Tibial nerve (tissue), 4 donors: ENCODE measurements at regions not wholly inside any gene's neighbourhood (a gene's known extent, or its start where the extent isn't known, plus 50 kb on each side); places are given as distances from the start of the nearest gene placed in this dataset.

Experiments used
- EP300 ChIP-seq, 2 donors: sonication (generic); formaldehyde crosslinking; IDR thresholded peaks; one replicate each; pipeline ENCODE4 v1.6.1; 2017; ENCODE audit warnings: antibody characterized with exemption in 2 of 2, mild to moderate bottlenecking in 1 of 2
- TF ChIP-seq, protein P1 (sequence below), 5 experiments: fragments of 200-600 bp in 3 of 5; fragments of 450-650 bp in 2 of 5; sonication (generic) in 3 of 5; IDR thresholded peaks; one replicate each; pipeline ENCODE4 v1.5.1; 2016 to 2019; ENCODE audit warnings: antibody characterized with exemption in 5 of 5, mild to moderate bottlenecking in 3 of 5, moderate library complexity in 2 of 5

DNA sequence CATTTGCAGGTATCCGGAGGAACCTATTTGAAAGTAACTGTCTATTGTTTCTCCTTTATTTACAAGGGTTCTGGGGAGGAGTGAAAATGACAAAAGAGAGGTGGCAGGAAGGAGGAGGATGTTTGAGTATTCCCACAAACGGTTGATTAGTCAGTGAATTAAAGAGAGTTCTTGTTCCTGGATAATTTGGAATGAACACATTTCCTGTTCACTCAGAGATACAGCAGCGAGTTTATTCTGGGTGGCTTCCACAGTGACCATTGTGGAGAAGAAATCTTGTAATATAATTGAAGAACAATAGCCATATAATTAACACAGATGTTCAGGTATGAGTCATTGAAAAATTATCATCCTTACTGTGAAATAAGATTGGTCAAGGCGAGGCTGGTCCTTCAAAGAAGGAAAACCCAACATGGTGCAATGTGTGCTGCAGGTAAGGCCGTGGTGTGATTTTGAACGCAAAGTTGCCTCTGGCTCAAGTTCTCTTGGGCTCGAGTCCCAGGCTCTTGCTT is 77.3 kb downstream of the NFKBIZ start:
- TF ChIP-seq EP300 (IDR thresholded peaks at IDR 0.05): no peak
- TF ChIP-seq, protein P1, sequence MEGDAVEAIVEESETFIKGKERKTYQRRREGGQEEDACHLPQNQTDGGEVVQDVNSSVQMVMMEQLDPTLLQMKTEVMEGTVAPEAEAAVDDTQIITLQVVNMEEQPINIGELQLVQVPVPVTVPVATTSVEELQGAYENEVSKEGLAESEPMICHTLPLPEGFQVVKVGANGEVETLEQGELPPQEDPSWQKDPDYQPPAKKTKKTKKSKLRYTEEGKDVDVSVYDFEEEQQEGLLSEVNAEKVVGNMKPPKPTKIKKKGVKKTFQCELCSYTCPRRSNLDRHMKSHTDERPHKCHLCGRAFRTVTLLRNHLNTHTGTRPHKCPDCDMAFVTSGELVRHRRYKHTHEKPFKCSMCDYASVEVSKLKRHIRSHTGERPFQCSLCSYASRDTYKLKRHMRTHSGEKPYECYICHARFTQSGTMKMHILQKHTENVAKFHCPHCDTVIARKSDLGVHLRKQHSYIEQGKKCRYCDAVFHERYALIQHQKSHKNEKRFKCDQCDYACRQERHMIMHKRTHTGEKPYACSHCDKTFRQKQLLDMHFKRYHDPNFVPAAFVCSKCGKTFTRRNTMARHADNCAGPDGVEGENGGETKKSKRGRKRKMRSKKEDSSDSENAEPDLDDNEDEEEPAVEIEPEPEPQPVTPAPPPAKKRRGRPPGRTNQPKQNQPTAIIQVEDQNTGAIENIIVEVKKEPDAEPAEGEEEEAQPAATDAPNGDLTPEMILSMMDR (IDR thresholded peaks at IDR 0.05): no peak
